UCSD-AML1 (cell line): ENCODE measurements at regions not wholly inside any gene's neighbourhood (a gene's known extent, or its start where the extent isn't known, plus 50 kb on each side); places are given as distances from the start of the nearest gene placed in this dataset.

ENCODE experiments used
- DNase-seq: peaks from one replicate; lab custom pipeline; 2025; ENCODE audit not compliant: unreplicated experiment; lab: John Stamatoyannopoulos, UW

- no peak for DNase-seq
Observed at GRCh38 chr1:5548266-5548665, 444.0 kb downstream of the NPHP4 start.

- DNase-seq: no peak
Observed at GRCh38 chr1:5543235-5543634, 449.0 kb downstream of the NPHP4 start.

- DNase-seq: no peak
Observed at GRCh38 chr1:5532811-5533210, 459.4 kb downstream of the NPHP4 start.

GRCh38 chr1:5526822-5527551 is 465.2 kb downstream of the NPHP4 start:
- no peak for DNase-seq

- no peak for DNase-seq
Observed at GRCh38 chr1:5526385-5526750, 465.9 kb downstream of the NPHP4 start.

- no peak for DNase-seq
Observed at GRCh38 chr1:5525597-5526384, 466.4 kb downstream of the NPHP4 start.

GRCh38 chr1:5522531-5523145 is 469.6 kb downstream of the NPHP4 start:
- DNase-seq: no peak

- DNase-seq: no peak
Observed at GRCh38 chr1:5519366-5520135, 472.7 kb downstream of the NPHP4 start.

- no peak for DNase-seq
Observed at GRCh38 chr1:5516756-5517155, 475.5 kb downstream of the NPHP4 start.

GRCh38 chr1:5515501-5515900 is 476.7 kb downstream of the NPHP4 start:
- DNase-seq: no peak

- DNase-seq: peak; percentile 56
Observed at GRCh38 chr1:5514527-5515183, 477.6 kb downstream of the NPHP4 start.

GRCh38 chr1:5513846-5514526 is 478.2 kb downstream of the NPHP4 start:
- DNase-seq: no peak

- DNase-seq: no peak
Observed at GRCh38 chr1:5513179-5513578, 479.0 kb downstream of the NPHP4 start.

GRCh38 chr1:5511381-5512097 is 480.7 kb downstream of the NPHP4 start:
- DNase-seq: no peak

GRCh38 chr1:5509664-5510452 is 482.4 kb downstream of the NPHP4 start:
- peak; percentile 61 for DNase-seq

GRCh38 chr1:5508669-5509330 is 483.4 kb downstream of the NPHP4 start:
- no peak for DNase-seq

- DNase-seq: no peak
Observed at GRCh38 chr1:5507340-5507739, 484.9 kb downstream of the NPHP4 start.

- no peak for DNase-seq
Observed at GRCh38 chr1:5506634-5507033, 485.6 kb downstream of the NPHP4 start.
